Activated CD8-positive, alpha-beta memory T cell treated with anti-CD3 and anti-CD28 coated beads for 1 hour (primary cell): ENCODE measurements at regions not wholly inside any gene's neighbourhood (a gene's known extent, or its start where the extent isn't known, plus 50 kb on each side); places are given as distances from the start of the nearest gene placed in this dataset.
"Not testable (repeated sequence)": the region's sequence is repeated elsewhere in the genome, so short reads cannot be mapped to it uniquely, and the experiment has no call there.

Experiments used
- DNase-seq, 2 donors: peaks; one replicate each; pipeline ENCODE4 v3.0.0-alpha.2; 2020; ENCODE audit warnings: low read depth in 1 of 2; ENCODE audit errors: extremely low read depth in 1 of 2

- no peak for DNase-seq
Measured at GRCh38 chr3:94778814-94779494, 716.1 kb downstream of the NSUN3 start.

DNA sequence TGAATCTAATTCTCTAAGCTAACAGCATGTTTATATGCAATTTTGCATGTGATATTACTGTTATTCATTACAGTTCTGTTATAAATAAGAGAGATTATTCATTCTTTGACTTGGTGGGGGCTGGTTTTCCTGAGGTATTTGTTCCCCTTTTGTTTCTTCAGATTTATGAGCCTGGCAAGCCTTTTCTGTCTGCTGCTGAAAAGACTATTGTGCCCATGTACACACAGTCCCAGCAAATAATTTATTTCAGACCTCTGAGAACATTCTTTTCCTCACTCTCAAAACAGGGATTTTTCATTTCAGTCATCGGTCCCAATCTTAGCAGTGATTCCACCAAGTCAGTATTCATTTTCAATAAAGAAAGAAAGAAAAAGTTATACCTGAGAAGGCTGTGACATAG lies 716.8 kb downstream of the NSUN3 start:
- no peak for DNase-seq

DNA sequence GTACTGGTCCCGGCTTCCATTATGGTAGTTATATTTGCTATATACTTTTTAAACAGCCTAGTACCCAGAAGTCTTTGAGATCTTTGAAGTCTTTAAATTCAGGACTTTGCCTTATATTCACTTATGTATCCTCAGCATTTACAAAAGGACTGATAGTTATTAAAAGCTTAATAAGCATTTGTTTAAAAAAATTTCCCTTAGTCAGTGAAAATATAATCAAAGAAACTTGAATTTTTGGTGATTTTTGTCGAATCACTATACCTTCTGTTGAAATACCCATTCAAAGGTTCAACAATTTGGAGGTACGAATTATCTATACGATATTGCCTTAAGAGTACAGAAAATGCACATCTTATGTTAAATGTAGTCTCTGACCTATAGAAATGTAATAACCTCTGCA lies 721.4 kb downstream of the NSUN3 start:
- no peak for DNase-seq

DNA sequence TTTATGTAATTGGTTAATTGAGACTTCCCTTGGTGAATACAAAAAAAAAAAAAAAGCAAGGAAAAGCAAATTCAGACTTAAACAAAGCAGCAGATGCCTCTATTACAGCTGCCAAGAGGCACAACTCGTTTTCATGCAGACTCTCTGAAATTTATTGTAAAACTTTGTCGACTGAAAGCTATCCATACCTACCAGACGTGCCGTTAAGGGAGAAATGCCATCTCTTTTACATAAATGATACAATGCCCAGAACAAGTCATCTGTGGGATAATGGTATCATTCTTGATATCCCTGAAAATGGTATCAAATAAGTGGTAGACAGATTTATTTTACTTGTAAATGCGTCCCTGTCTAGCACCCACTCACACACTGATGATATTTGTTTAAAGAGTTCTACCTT lies 724.2 kb downstream of the NSUN3 start:
- DNase-seq: no peak

GRCh38 chr3:94787734-94788270 lies 724.9 kb downstream of the NSUN3 start:
- DNase-seq: no peak

GRCh38 chr3:94794563-94794962 lies 731.7 kb downstream of the NSUN3 start:
- DNase-seq: no peak

- DNase-seq: no peak
Measured at GRCh38 chr3:94799420-94800060, 736.7 kb downstream of the NSUN3 start.

DNA sequence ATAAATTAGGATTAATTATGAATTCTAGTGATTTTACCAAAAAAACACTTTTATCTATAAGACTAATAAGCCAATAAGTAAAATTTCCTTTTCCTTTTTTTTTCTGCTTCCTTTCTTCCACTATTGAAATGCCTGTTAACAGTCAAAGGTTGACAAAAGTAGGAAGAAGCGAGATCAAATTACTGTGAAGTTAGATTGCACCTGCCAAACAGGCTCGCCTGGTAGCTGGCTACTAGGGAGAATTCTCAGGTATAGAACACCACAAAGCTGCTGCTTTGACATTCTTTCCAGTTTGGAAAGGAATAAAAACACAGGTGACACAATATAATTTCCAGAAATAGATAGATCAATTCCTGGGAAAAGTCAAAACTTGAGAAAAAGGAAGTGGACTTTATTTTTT lies 749.0 kb downstream of the NSUN3 start:
- DNase-seq: no peak

DNA sequence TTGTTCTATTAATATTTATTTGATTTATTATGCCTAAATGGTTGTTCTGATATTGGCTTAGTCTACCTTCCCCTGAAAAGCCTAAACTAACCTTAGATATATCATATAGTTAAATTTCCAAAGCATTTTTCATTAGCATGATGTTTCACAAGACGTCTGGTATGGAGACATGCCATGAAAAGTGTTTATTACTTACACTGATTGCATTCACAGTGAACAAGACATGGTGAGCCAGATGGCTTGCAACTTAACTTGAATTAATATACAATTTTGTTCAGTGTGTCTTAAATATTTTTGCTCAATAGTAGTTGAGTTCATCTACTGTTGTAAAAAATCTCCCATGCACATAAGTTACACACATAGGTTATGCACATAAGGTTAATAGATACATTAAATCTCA lies 758.4 kb downstream of the NSUN3 start:
- no peak for DNase-seq

DNA sequence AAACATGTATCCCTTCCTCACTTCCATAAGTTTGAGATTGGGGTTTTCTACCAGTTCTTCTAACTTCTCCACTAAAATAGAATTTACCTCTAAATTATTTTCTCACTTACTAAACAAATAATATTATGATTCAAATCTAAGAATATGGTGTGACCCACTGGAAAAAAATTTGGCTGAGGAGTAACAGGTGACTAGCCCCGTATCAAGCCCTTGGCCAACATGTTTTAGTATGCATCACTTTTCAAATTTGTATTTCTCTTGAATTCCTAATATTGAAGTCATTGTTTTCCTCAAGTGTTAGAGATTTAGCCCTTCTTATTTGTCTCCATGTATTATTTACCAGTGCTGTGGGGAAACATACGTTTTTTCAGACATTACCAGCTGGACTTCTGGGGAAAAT lies 759.4 kb downstream of the NSUN3 start:
- DNase-seq: no peak

GRCh38 chr3:94846251-94846650 lies 783.4 kb downstream of the NSUN3 start:
- not testable (repeated sequence) for DNase-seq

DNA sequence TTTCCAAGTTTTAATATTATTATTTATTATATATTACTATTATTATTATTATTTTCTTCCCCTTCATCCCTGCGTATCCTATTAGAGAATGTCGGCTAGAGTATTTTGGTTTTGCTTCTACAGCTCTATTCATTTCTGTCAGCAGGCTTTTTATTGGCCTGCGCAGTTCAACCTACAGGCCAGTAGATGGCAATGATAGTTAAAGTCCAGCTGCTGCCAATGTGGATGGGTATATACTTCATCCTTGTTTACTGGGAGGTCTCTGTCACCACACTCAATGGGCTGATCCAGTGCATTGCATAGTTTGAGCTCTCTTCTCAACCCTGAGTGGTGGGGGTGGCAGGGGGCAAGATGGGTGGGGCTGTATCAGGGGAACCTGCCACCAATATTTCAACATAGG lies 799.8 kb downstream of the NSUN3 start:
- DNase-seq: no peak

- DNase-seq: no peak
Measured at GRCh38 chr3:94869059-94869547, 806.2 kb downstream of the NSUN3 start.

GRCh38 chr3:94873751-94874150 lies 810.9 kb downstream of the NSUN3 start:
- no peak for DNase-seq

DNA sequence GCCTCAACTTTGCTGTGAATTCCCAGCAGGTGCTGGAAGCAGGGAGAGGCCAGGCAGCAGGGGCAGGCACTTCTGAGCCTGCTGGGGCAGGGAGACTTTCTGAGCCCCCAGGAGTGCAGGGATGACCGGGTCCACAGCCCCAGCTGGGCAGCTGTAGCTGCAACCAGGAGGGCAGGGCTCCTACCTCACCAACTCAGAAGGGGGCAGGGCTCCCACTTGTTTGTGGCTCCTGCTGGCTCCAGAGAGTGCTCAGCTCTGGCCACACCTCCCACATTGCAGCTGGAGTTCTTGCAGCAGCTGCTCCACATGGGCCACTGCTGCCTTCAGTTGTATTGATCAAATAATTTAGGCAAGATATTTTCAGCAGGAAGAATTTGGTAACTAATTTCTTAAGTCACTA lies 812.3 kb downstream of the NSUN3 start:
- DNase-seq: no peak

DNA sequence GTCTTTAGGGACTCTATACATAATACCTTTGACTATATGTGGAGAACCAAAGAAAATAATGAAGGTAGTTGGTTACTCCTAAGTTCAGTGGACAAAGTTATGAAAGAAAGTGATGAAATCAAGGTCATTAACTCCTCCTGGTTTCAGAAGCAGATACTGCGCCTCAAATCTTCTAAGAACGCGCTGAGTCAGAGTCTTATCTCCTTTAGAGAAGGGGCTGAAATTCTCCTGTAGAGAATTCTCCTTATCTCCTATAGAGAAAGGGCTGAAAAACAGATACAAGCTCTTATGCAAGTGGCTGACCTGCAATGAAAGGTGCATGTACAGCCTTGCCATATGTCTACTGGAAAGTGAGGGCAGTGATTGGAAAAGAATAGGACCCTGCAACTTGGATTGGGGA lies 824.2 kb downstream of the NSUN3 start:
- DNase-seq: no peak

GRCh38 chr3:94896994-94897393 lies 834.1 kb downstream of the NSUN3 start:
- no peak for DNase-seq

DNA sequence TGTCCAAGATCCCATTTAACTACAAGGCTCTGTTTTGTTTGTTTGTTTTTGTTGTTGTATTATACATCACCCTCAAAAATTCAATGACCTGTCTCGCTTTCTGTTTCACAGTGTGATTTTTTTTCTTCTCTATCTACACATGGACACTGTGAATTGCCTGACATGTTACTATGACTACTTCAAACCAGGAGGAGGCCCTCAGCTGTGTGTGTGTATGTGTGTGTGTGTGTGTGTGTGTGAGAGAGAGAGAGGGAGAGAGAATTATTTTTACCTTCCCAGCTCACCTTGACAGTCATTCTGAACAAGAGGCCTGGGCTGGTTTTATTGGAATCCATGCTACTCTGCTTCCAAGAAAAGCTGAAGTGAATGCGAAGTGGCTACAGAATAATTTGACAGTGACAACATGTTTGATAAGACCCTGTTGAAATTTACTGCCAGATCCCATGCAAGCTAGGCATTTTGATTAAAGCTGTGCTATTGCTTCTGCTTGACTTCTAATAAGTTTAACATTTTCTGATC lies 841.4 kb downstream of the NSUN3 start:
- no peak for DNase-seq

DNA sequence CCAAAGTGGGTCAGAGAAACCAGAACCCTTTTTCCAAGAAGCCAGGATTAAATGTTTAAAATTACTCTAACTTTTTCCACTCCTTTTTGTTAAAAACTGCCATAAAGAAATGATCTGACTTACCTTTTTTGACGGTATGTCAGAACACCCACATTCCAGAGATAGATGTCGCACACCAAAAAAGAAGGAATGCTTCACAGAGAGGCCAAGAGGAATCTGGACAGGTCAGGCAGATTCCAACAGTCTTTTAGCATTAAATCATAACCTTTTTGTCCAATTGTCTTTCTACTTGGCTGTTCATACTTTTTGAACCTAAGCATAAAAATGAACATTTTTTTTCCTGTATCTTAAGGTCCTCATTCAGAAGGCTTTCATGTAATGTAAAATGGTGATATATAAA lies 846.9 kb downstream of the NSUN3 start:
- DNase-seq: no peak

GRCh38 chr3:94912656-94913055 lies 849.8 kb downstream of the NSUN3 start:
- no peak for DNase-seq

- DNase-seq: no peak
Measured at GRCh38 chr3:94927175-94927574, 864.3 kb downstream of the NSUN3 start.

- no peak for DNase-seq
Measured at GRCh38 chr3:94928921-94929320, 866.1 kb downstream of the NSUN3 start.
